Activated CD4-positive, alpha-beta T cell treated with anti-CD3 and anti-CD28 coated beads for 48 hours (primary cell): ENCODE measurements at regions not wholly inside any gene's neighbourhood (a gene's known extent, or its start where the extent isn't known, plus 50 kb on each side); places are given as distances from the start of the nearest gene placed in this dataset.
"Not testable (repeated sequence)": the region's sequence is repeated elsewhere in the genome, so short reads cannot be mapped to it uniquely, and the experiment has no call there.

Experiments used
- DNase-seq: peaks from one replicate; pipeline ENCODE4 v3.0.0-alpha.2; 2020

- DNase-seq = no peak
These were observed 945.3 kb upstream of the GRIA3 start for GRCh38 chrX:122238801-122239200.

GRCh38 chrX:122241959-122242358 is 942.1 kb upstream of the GRIA3 start:
- no peak for DNase-seq

DNA sequence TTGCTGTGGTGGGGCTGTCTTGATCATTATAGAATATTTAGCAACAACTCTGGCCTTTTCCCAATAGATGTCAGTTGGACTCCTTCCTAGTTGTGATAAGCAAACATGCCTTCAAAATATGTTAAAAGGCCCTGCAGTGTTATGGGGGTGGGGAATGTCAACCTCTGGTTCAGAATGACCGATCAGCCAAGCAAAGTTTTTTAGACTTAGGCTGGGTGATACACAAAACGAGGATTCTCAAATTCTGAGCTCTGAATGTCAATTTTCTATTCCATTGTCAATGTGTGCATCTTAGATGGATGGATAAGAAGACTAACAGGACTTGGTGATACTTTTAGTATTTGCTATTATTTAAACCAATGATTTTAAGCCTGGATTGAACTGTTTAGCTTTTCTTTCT is 940.0 kb upstream of the GRIA3 start:
- DNase-seq = no peak

- DNase-seq = no peak
These were observed 938.9 kb upstream of the GRIA3 start for GRCh38 chrX:122245175-122245574.

DNA sequence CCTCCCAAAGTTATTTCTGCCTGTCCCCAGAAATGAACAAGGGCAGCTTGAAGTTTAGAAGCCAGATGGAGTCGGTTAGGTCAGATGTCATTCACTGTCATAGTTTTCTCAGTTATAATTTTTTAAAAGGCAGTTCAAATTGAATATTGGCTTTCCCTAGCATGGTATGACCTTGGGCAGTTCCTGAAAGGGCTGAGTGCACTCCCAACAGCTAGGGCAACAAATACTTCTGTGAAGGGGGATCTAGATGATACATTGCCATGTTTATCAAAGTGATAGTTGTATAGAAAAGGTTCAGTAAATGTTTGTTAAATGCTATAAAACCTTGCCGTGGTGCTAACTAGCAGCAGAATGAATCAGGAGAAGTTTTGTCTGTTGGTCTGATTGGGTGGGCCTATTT is 938.1 kb upstream of the GRIA3 start:
- no peak for DNase-seq

- DNase-seq = no peak
These were observed 937.1 kb upstream of the GRIA3 start for GRCh38 chrX:122246937-122247336.

DNA sequence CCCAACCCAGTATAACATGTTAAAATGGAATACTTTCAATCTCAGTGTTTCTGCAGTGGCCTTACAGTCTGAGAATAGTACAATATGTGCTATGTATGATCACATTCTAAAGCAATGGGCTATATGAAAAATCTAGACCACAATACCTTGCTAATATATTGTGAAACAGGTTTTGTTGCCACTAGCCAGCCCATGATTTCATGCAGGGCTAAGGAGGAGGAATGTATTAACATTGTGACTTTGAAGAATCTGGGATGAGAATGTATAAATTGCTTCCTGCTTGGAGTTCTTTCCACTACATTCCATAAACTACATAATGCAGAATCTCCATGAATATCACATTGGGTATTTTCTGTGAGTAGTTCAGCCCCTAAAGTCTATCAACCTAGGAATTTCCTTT is 935.4 kb upstream of the GRIA3 start:
- no peak for DNase-seq

GRCh38 chrX:122252454-122252853 is 931.6 kb upstream of the GRIA3 start:
- no peak for DNase-seq

GRCh38 chrX:122268353-122268752 is 915.7 kb upstream of the GRIA3 start:
- DNase-seq = no peak

- DNase-seq = no peak
These were observed 914.8 kb upstream of the GRIA3 start for GRCh38 chrX:122269243-122269781.

DNA sequence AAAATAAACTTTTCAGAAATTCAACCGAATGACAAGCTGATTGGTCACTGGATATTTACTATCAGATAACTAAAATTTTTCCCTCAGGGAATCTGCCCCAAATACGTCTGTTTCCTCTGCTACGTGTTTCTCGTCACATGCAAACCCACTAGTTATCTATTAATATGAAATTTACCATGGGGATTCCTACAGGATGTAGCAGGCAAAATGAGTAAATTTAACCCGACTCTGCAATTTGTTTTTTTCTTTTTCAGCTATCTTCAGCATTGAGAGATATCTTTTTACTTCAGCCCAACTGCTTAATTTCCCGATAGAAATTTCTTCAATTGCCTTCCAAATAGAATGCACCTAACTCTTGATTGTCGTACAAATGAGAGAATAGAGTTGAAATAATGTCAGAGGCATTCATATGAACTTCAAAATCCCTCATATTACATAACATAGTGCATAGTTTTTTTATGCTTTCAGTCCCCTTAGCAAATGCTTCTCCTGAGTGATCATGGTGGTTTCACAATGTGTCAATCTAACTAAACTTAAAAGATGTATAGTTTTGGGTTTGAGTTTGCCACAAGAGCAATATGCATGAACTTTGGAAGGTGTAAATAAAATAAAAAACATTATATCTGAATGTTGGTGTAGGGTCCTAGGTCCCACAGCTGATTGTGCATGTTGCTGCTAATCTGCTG is 913.1 kb upstream of the GRIA3 start:
- DNase-seq = no peak

DNA sequence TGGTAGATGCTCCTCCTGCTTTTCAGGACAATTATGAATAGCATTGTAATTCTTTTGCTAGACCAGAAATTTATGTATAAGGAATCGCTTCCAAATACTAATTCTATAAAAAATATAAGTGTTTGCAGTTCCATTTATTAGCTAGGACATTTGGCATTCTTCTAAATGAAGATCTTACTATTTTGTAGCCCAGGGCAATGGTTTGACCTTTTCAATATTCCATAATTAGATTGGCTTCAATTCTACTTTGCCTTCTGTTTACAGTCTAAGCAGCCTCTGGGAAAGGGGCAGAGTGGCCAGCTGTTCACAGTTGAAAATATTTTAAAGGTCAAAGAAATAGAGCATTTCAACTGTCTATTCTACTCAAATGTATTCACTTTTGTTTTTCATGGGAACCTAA is 912.1 kb upstream of the GRIA3 start:
- no peak for DNase-seq

- DNase-seq = no peak
These were observed 904.3 kb upstream of the GRIA3 start for GRCh38 chrX:122279746-122280145.

GRCh38 chrX:122299822-122300221 is 884.3 kb upstream of the GRIA3 start:
- not testable (repeated sequence) for DNase-seq

- no peak for DNase-seq
These were observed 882.6 kb upstream of the GRIA3 start for GRCh38 chrX:122301491-122301890.

DNA sequence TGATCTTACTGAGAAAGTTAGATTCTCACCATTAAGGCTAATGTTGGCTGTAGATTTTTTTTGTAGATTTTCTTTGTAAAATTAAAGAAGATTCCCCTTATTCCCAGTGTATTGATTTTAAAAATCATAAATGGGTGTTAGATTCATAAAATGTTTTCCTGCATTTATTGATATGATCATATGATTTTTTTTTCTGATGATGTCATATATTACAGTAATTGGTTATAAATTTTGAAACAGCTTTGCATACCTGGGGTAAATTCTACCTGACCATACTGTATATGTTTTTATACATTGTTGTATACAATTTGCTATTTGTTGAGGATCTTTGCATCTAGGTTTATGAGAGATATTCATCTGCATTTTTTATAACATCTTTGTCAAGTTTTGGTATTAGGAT is 880.3 kb upstream of the GRIA3 start:
- DNase-seq = no peak

DNA sequence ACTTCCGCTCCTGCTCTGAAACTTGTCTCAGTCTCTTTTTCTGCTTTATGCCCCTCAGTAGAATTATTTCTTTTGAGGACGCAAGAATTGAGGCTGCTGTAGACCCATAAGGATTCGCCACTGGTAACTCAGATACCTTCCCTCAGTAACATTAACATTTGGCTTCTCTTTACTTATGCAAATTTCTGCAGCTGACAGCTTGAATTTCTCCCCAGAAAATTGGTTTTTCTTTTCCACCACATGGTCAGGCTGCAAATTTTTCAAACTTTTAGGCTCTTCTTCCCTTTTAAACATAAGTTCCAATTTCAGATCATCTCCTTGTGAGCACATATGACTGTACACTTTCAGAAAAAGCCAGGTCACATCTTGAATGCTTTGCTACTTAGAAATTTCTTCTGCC is 839.3 kb upstream of the GRIA3 start:
- no peak for DNase-seq

DNA sequence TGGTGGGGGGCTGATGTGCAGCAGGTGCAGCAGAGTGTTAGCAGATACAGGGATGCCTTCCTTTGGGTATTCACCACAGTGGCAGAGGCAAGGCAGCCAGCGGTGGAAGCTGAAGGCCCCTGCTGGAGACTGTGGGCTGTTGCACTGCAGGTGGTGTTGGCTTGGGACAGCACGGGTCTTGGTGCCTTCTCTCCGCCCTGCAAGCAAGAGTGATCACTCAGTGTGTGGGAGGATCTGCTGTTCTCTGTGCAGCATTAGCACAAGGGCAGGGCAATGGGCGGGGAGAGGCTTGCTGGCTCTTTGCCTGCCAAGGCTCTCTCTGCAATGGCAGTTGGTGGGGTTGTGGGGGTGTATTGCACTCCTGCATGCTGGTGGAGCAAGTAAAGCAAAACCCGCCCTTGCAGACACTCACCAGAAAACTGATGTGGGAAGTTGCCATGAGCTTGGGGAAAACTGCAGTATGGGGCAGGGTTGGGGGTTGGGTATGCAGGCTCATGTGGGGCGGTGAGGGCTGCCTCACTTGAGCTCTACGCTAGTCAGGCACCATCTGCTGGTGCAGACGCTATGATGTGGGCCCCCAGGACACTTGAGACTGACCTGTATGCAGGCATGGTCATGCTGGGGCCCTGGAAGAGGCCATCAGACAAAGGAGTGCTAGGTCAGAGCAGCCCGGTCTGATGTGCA is 820.8 kb upstream of the GRIA3 start:
- no peak for DNase-seq

DNA sequence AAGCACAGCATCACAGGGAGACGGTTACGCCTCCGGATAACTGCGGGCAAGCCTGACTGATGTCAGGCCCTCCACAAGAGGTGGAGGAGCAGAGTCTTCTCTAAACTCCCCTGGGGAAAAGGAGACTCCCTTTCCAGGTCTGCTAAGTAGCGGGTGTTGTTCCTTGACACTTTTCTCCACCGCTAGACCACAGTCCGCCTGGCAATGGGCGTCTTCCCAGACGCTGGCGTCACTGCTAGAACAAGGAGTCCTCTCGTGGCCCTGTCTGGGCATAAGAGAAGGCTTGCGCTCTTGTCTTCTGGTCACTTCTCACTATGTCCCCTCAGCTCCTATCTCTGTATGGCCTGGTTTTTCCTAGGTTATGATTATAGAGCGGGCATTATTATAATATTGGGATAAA is 808.5 kb upstream of the GRIA3 start:
- DNase-seq = not testable (repeated sequence)

DNA sequence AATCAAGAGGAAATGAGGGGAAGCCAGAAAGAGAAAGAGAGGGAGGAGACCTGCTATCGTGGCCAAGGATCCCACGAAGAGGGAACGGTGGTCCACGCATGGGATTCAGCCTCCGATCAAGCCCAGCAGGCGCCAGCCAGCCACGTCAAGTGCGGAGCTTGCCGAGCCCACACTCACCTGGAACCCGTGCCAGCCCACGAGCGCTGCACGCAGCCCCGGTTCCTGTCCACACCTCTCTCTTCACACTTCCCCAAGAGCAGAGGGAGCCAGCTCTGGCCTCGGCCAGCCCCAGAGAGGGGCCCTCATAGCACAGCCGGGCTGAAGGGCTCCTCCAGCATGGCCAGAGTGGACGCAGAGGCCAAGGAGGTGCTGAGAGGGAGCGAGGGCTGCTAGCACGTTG is 795.1 kb upstream of the GRIA3 start:
- no peak for DNase-seq

DNA sequence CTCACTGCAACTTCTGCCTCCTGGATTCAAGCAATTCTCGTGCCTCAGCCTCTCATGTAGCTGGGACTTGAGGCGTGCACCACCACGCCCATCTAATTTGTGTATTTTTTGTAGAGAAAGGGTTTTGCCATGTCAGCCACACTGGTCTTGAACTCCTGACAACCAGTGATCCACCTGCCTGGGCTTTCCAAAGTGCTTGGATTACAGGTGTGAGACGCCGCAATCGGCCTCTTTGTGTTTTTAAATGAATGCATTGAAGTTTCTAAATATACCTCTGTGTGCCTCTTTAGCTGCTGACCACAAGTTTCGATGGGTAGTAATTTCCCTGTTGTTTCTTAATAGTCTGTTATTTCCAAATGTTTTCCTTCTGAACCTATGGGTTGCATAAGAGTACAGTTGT is 765.3 kb upstream of the GRIA3 start:
- no peak for DNase-seq

- DNase-seq = no peak
These were observed 762.5 kb upstream of the GRIA3 start for GRCh38 chrX:122421434-122422121.

DNA sequence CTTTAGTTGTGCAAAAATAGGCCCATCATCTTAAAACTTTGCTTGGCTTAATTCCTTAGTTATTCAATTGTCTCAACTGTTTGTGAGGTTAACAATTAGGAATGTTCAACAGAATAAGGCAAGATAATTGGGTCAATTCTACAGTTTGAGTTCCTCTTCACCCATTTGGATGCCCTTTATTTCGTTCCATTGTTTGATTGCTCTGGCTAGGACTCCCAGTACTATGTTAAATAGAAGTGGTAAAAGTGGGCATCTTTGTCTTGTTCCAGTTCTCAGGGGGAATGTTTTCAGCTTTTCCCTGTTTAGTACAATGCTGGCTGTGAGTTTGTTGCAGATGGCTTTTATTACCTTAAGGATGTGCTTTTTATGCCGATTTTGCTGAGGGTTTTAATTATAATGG is 761.5 kb upstream of the GRIA3 start:
- DNase-seq = no peak

- no peak for DNase-seq
These were observed 749.1 kb upstream of the GRIA3 start for GRCh38 chrX:122434942-122435341.
